NCI-H1417 treated with DMSO at 0.1 percent for 48 hours (cell line): ENCODE measurements at regions not wholly inside any gene's neighbourhood (a gene's known extent, or its start where the extent isn't known, plus 50 kb on each side); places are given as distances from the start of the nearest gene placed in this dataset.
"Not testable (repeated sequence)": the region's sequence is repeated elsewhere in the genome, so short reads cannot be mapped to it uniquely, and the experiment has no call there.

Source experiments
- DNase-seq: peaks from one replicate; lab custom pipeline; 2025; lab: John Stamatoyannopoulos, UW

- DNase-seq, result no peak
Measured at GRCh38 chr21:35528116-35529042, 479.3 kb upstream of the RUNX1 start.

GRCh38 chr21:35527358-35527757 lies 478.3 kb upstream of the RUNX1 start:
- no peak for DNase-seq

- no peak for DNase-seq
Measured at GRCh38 chr21:35525443-35525842, 476.3 kb upstream of the RUNX1 start.

GRCh38 chr21:35521852-35522505 lies 472.9 kb upstream of the RUNX1 start:
- DNase-seq, result no peak

GRCh38 chr21:35521293-35521692 lies 472.2 kb upstream of the RUNX1 start:
- no peak for DNase-seq

GRCh38 chr21:35520856-35521255 lies 471.8 kb upstream of the RUNX1 start:
- DNase-seq, result no peak

GRCh38 chr21:35520302-35520701 lies 471.2 kb upstream of the RUNX1 start:
- DNase-seq, result no peak

GRCh38 chr21:35517865-35518264 lies 468.8 kb upstream of the RUNX1 start:
- no peak for DNase-seq

GRCh38 chr21:35516292-35516691 lies 467.2 kb upstream of the RUNX1 start:
- not testable (repeated sequence) for DNase-seq

- DNase-seq, result no peak
Measured at GRCh38 chr21:35512346-35512745, 463.2 kb upstream of the RUNX1 start.

GRCh38 chr21:35511696-35512162 lies 462.6 kb upstream of the RUNX1 start:
- no peak for DNase-seq

GRCh38 chr21:35510957-35511695 lies 462.0 kb upstream of the RUNX1 start:
- no peak for DNase-seq

- no peak for DNase-seq
Measured at GRCh38 chr21:35510294-35510693, 461.2 kb upstream of the RUNX1 start.

- DNase-seq, result no peak
Measured at GRCh38 chr21:35509001-35509704, 460.1 kb upstream of the RUNX1 start.

GRCh38 chr21:35508139-35508888 lies 459.2 kb upstream of the RUNX1 start:
- no peak for DNase-seq

GRCh38 chr21:35507181-35507759 lies 458.2 kb upstream of the RUNX1 start:
- DNase-seq, result no peak

GRCh38 chr21:35506771-35507170 lies 457.7 kb upstream of the RUNX1 start:
- no peak for DNase-seq

GRCh38 chr21:35506352-35506751 lies 457.2 kb upstream of the RUNX1 start:
- DNase-seq, result no peak

- no peak for DNase-seq
Measured at GRCh38 chr21:35504951-35505466, 455.9 kb upstream of the RUNX1 start.

GRCh38 chr21:35504277-35504676 lies 455.2 kb upstream of the RUNX1 start:
- DNase-seq, result no peak

- DNase-seq, result no peak
Measured at GRCh38 chr21:35503671-35504070, 454.6 kb upstream of the RUNX1 start.
